SK-N-SH (cell line): ENCODE measurements at regions not wholly inside any gene's neighbourhood (a gene's known extent, or its start where the extent isn't known, plus 50 kb on each side); places are given as distances from the start of the nearest gene placed in this dataset.
"Not testable (repeated sequence)": the region's sequence is repeated elsewhere in the genome, so short reads cannot be mapped to it uniquely, and the experiment has no call there.

Source experiments
- CTCF ChIP-seq: fragments of 200-600 bp; sonication (generic); IDR thresholded peaks from 2 replicates; pipeline ENCODE4 v1.6.1; 2017; ENCODE audit warnings: antibody characterized with exemption, mild to moderate bottlenecking, moderate library complexity
- EZH2phosphoT487 ChIP-seq: fragments of 200-600 bp; sonication (generic); IDR thresholded peaks from 2 replicates; pipeline ENCODE4 v1.6.1; 2017; ENCODE audit warnings: low read depth, mixed run types, mild to moderate bottlenecking, antibody characterized with exemption, moderate library complexity, borderline replicate concordance

DNA sequence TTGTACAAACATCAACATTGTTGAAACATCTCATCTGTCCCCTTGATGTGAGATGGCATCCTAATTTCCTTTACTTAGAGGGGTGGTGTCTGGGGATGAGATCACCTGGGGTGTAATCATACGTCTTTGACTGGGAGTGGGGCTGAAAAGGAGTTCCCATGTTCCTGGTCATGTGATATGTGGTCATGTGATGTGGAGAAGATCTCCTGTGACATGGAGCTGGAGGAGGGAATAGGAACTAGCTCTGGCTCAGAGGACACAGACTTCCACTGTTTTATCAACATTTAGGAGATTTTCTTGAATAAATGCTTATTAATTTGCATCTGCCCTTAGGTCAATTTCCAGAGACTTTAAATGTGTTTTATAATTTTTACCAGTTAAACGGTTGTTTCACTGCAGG, 868.6 kb upstream of the TPTE start:
- not testable (repeated sequence) for TF ChIP-seq CTCF, EZH2phosphoT487
